ENCODE measurements at regions not wholly inside any gene's neighbourhood (a gene's known extent, or its start where the extent isn't known, plus 50 kb on each side); places are given as distances from the start of the nearest gene placed in this dataset.

DNA sequence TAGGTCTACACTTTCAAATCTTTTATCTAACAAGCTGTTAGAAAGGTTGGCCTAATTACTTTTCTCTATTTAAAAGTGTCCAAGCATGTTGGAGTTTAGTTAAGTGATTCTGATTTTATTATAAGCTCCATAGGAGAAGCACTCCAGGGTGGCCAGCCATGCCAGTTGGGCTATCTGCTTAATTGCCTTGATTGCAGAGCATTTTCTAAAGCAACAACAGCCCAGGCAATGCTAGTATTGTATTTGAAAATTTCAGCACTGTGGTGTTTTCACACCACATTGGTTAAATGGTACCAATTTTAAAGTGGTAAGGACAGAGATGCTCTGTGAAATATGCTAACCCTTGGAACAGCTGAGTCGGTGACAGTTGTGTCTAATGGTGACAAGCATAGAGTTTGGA, 510.5 kb upstream of the CDH8 start:
- TF ChIP-seq, protein P1, sequence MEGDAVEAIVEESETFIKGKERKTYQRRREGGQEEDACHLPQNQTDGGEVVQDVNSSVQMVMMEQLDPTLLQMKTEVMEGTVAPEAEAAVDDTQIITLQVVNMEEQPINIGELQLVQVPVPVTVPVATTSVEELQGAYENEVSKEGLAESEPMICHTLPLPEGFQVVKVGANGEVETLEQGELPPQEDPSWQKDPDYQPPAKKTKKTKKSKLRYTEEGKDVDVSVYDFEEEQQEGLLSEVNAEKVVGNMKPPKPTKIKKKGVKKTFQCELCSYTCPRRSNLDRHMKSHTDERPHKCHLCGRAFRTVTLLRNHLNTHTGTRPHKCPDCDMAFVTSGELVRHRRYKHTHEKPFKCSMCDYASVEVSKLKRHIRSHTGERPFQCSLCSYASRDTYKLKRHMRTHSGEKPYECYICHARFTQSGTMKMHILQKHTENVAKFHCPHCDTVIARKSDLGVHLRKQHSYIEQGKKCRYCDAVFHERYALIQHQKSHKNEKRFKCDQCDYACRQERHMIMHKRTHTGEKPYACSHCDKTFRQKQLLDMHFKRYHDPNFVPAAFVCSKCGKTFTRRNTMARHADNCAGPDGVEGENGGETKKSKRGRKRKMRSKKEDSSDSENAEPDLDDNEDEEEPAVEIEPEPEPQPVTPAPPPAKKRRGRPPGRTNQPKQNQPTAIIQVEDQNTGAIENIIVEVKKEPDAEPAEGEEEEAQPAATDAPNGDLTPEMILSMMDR (IDR thresholded peaks at IDR 0.05) = no peak
- no peak for TF ChIP-seq POLR2A (IDR thresholded peaks at IDR 0.05)

All from transverse colon (tissue), 3 donors.